K562 (cell line): ENCODE measurements at regions not wholly inside any gene's neighbourhood (a gene's known extent, or its start where the extent isn't known, plus 50 kb on each side); places are given as distances from the start of the nearest gene placed in this dataset.

Experiments used
- BCLAF1 ChIP-seq, 2 experiments: fragments of 450-650 bp in 1 of 2; IDR thresholded peaks; 2 replicates each; pipeline ENCODE4 v1.6.1; 2011 to 2017; ENCODE audit warnings: low read depth in 2 of 2, antibody characterized with exemption in 1 of 2, borderline replicate concordance in 1 of 2, low read length in 1 of 2, mild to moderate bottlenecking in 1 of 2, mixed read lengths in 1 of 2; ENCODE audit not compliant: control insufficient read depth in 1 of 2
- CHD7 ChIP-seq: fragments of 200-600 bp; sonication (generic); IDR thresholded peaks from one replicate; pipeline ENCODE4 v1.6.1; 2012; ENCODE audit warnings: mild to moderate bottlenecking, low read depth, low read length, inconsistent platforms
- SREBF1 ChIP-seq: fragments of 150-350 bp; IDR thresholded peaks from 2 replicates; pipeline ENCODE4 v1.6.1; 2014; ENCODE audit warnings: antibody characterized with exemption, low read depth, low read length, borderline replicate concordance
- ZNF184 ChIP-seq: sonication (generic); formaldehyde crosslinking; IDR thresholded peaks from 2 replicates; pipeline ENCODE4 v1.5.0; 2020; ENCODE audit warnings: missing genetic modification reagents
- ZNF23 ChIP-seq: fragments of 250-450 bp; sonication (Bioruptor Pico); IDR thresholded peaks from 2 replicates; pipeline ENCODE4 v1.4.0; 2020; ENCODE audit warnings: mild to moderate bottlenecking

GRCh38 chr1:199310708-199311107, 671.9 kb downstream of the PTPRC start (continued):
- no peak for TF ChIP-seq CHD7
- TF ChIP-seq SREBF1: no peak
- TF ChIP-seq ZNF23: no peak
- no peak for TF ChIP-seq ZNF184
- TF ChIP-seq BCLAF1 (IDR thresholded peaks at IDR 0.05; ENCODE audit: borderline replicate concordance in 1 of 2, control insufficient read depth in 1 of 2, low read depth in 2 of 2, low read length in 1 of 2): no peak
